ENCODE measurements at regions not wholly inside any gene's neighbourhood (a gene's known extent, or its start where the extent isn't known, plus 50 kb on each side); places are given as distances from the start of the nearest gene placed in this dataset.
A peak's percentile ranks its signal among the peaks of the same experiment; 100 is the strongest.

GRCh38 chr5:145378226-145378625 is 456.9 kb downstream of the PRELID2 start:
- no TSS peak for BruUV-seq (replicated peaks)

More at GRCh38 chr5:145378226-145378625, 456.9 kb downstream of the PRELID2 start:
- no peak overlapping the region for H4K8ac ChIP-seq (ENCODE audit: low read depth in 2 of 2, low read length in 2 of 2)
- dilution Hi-C loops (cut with HindIII; ENCODE audit: low sequenced_read_pairs, unreplicated experiment): no loop called here
- H3K18ac ChIP-seq (ENCODE audit: low read depth, low read length): no peak overlapping the region
- H3K27ac ChIP-seq (ENCODE audit: insufficient read depth, low read length): no peak overlapping the region
- ChIA-PET POLR2A (ENCODE audit: unreplicated experiment) (no interaction called here), CTCF (no interaction called here)
- peaks cover 9% of the 10 kb centered on the region for H3K9me3 ChIP-seq (ENCODE audit: control insufficient read depth, insufficient read depth, low read length)
- no peak overlapping the region for H2BK120ac ChIP-seq (ENCODE audit: low read depth, low read length)
- no peaks in the 10 kb centered on the region for H3K4me1 ChIP-seq (ENCODE audit: control insufficient read depth, insufficient read depth, low read length)
- no peak overlapping the region for H2BK5ac ChIP-seq (ENCODE audit: low read depth, low read length, poor library complexity, severe bottlenecking)
- H3K56ac ChIP-seq (ENCODE audit: extremely low read depth, insufficient read depth, low read length): no peak overlapping the region
- H4K20me1 ChIP-seq (ENCODE audit: insufficient read depth, low read length): no peaks in the 10 kb centered on the region
- H3K4me3 ChIP-seq (ENCODE audit: insufficient read depth, low read depth, low read length): no peak overlapping the region
- H4K91ac ChIP-seq (ENCODE audit: insufficient read depth, low read depth, low read length): no peak overlapping the region
- H3K4ac ChIP-seq (ENCODE audit: low read depth, low read length): no peak overlapping the region
- intact Hi-C loops (cut with micrococcal nuclease): no loop called here
- H3K9me1 ChIP-seq (ENCODE audit: insufficient read depth, low read length): no peaks in the 10 kb centered on the region
- peak; percentile 19 for DNase-seq
- no peak overlapping the region for H4K5ac ChIP-seq (ENCODE audit: low read depth, low read length)
- no peak overlapping the region for H3K14ac ChIP-seq (replicated peaks; ENCODE audit: low read depth, low read length)
- no peaks in the 10 kb centered on the region for H3K27me3 ChIP-seq (ENCODE audit: control insufficient read depth, insufficient read depth, low read length)
- ATAC-seq (ENCODE audit: low read depth): no peak
- no peak overlapping the region for H2BK20ac ChIP-seq (ENCODE audit: low read depth, low read length)
- H3K4me2 ChIP-seq (ENCODE audit: low read depth, low read length): no peak overlapping the region
- WGBS, 2 experiments (ENCODE audit: extremely low coverage in 2 of 2, insufficient read length in 1 of 2): no CpG with 5 or more reads among the region's 1 CpG
- in situ Hi-C loops (cut with MboI; ENCODE audit: low sequenced_read_pairs): no loop called here
- H2AK5ac ChIP-seq (ENCODE audit: low read depth, low read length): no peak overlapping the region
- H3K9ac ChIP-seq (ENCODE audit: low read depth, low read length): no peak overlapping the region
- no peaks in the 10 kb centered on the region for H3K79me1 ChIP-seq (ENCODE audit: low read depth in 1 of 2, low read length in 2 of 2)
- no peak overlapping the region for H2AFZ ChIP-seq (replicated peaks; ENCODE audit: low read length, poor library complexity)
- no peak overlapping the region for H2AK9ac ChIP-seq (replicated peaks; ENCODE audit: low read depth, low read length, poor library complexity)
- no peaks in the 10 kb centered on the region for H3K36me3 ChIP-seq (ENCODE audit: control insufficient read depth, insufficient read depth, low read length)
- no peak for TF ChIP-seq CTCF (conservative IDR thresholded peaks at IDR 0.05; ENCODE audit: low read depth, low read length)
- no peak for TF ChIP-seq NFE2L2 (IDR thresholded peaks at IDR 0.05; ENCODE audit: low read depth, low read length)
- no peak for TF ChIP-seq MAFK (IDR thresholded peaks at IDR 0.05; ENCODE audit: low read depth, low read length)
- no peak for TF ChIP-seq SMC3 (IDR thresholded peaks at IDR 0.05; ENCODE audit: low read depth, low read length)
- TF ChIP-seq RCOR1 (IDR thresholded peaks at IDR 0.05; ENCODE audit: insufficient replicate concordance, low read length): no peak
- no peak for TF ChIP-seq ELK1 (IDR thresholded peaks at IDR 0.05; ENCODE audit: borderline replicate concordance, low read depth, low read length)
- no peak for TF ChIP-seq POLR2A (IDR thresholded peaks at IDR 0.05; ENCODE audit: low read depth, low read length)
- no peak for TF ChIP-seq FOS (IDR thresholded peaks at IDR 0.05; ENCODE audit: low read depth, low read length)
- no peak overlapping the region for H3K23ac ChIP-seq (ENCODE audit: low read depth, low read length)
- H2BK15ac ChIP-seq (ENCODE audit: low read depth, low read length): no peak overlapping the region

All from IMR-90 (cell line).